ENCODE measurements at regions not wholly inside any gene's neighbourhood (a gene's known extent, or its start where the extent isn't known, plus 50 kb on each side); places are given as distances from the start of the nearest gene placed in this dataset.

GRCh38 chr2:172229125-172229524 lies 126.4 kb upstream of the DLX2 start:
- no peak for DNase-seq (ENCODE audit: low spot score)
- Mint-ChIP-seq H3K36me3 (ENCODE audit: low read depth) (peaks cover 2% of the 10 kb centered on the region), H3K27me3 (ENCODE audit: low read depth) (peaks cover 3% of the 10 kb centered on the region), H3K4me1 (ENCODE audit: low read depth) (peaks cover 18% of the 10 kb centered on the region), H3K4me3 (ENCODE audit: unreplicated experiment) (no peak overlapping the region), H3K9me3 (ENCODE audit: low read depth) (no peaks in the 10 kb centered on the region), H3K27ac (ENCODE audit: unreplicated experiment) (no peak overlapping the region)
- TF ChIP-seq, protein P1, sequence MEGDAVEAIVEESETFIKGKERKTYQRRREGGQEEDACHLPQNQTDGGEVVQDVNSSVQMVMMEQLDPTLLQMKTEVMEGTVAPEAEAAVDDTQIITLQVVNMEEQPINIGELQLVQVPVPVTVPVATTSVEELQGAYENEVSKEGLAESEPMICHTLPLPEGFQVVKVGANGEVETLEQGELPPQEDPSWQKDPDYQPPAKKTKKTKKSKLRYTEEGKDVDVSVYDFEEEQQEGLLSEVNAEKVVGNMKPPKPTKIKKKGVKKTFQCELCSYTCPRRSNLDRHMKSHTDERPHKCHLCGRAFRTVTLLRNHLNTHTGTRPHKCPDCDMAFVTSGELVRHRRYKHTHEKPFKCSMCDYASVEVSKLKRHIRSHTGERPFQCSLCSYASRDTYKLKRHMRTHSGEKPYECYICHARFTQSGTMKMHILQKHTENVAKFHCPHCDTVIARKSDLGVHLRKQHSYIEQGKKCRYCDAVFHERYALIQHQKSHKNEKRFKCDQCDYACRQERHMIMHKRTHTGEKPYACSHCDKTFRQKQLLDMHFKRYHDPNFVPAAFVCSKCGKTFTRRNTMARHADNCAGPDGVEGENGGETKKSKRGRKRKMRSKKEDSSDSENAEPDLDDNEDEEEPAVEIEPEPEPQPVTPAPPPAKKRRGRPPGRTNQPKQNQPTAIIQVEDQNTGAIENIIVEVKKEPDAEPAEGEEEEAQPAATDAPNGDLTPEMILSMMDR (IDR thresholded peaks at IDR 0.05): no peak

DNA sequence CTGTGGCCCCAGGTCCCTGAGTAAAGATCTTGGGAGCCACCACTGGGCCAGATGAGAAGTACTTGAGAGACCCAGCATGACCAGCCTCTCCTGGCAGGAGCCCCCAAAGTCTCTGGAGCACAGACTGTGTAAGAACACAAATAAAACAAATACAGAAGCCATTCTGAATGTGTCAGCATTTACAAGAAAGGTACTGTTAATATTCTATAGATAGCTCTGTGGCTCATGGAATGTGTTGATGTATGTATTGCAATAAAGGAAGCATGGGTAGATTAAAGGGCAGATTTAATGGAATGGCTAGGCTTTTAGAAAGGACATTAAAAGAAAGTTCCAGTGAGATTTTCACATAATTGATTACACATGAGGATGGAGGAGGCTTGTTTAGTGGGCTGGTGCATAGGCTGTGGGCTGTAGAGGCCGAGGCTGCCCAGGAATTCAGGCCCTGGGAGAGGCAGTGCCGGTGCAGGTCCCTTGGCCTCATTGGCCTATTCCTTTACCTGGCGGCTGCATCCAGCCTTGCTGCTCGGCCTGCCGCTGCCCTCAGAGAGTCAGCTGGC lies 127.7 kb upstream of the DLX2 start:
- no peak for DNase-seq (ENCODE audit: low spot score)
- no peaks in the 10 kb centered on the region for H3K9me3 Mint-ChIP-seq (ENCODE audit: low read depth)
- peaks cover 16% of the 10 kb centered on the region for H3K27me3 Mint-ChIP-seq (ENCODE audit: low read depth)
- TF ChIP-seq, protein P1 (IDR thresholded peaks at IDR 0.05): no peak
- no peak overlapping the region for H3K27ac Mint-ChIP-seq (ENCODE audit: unreplicated experiment)
- H3K4me3 Mint-ChIP-seq (ENCODE audit: unreplicated experiment): no peak overlapping the region
- H3K4me1 Mint-ChIP-seq (ENCODE audit: low read depth): peaks cover 31% of the 10 kb centered on the region
- peaks cover 5% of the 10 kb centered on the region for H3K36me3 Mint-ChIP-seq (ENCODE audit: low read depth)

DNA sequence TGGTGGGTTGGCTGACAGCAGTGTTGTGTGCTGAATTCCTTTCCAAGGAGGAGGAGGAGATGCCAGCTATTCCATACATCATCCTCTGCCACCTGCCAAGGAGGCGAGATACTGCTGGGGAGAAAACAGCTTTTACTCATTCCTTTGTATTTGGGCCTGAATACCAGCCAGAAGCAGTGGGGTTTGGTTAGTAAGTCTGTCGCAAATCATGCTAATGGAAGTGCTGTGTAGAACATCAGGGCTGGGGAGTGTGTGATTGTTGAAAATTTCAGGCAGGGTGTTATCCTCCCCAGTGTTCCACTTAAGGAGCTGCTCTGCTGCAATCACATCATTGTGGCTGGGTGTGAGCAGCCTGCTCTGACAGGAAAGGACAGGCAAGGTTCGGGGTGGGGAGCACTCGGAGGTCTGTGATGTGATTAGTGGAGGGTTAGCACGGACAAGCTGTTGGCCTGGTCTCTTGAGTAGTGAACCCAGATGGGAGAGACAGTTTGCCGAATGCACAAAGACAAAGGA lies 128.2 kb upstream of the DLX2 start:
- H3K27me3 Mint-ChIP-seq (ENCODE audit: low read depth): peaks cover 16% of the 10 kb centered on the region
- H3K36me3 Mint-ChIP-seq (ENCODE audit: low read depth): peaks cover 5% of the 10 kb centered on the region
- TF ChIP-seq, protein P1 (IDR thresholded peaks at IDR 0.05): no peak
- H3K4me3 Mint-ChIP-seq (ENCODE audit: unreplicated experiment): no peak overlapping the region
- H3K27ac Mint-ChIP-seq (ENCODE audit: unreplicated experiment): no peak overlapping the region
- H3K4me1 Mint-ChIP-seq (ENCODE audit: low read depth): peaks cover 34% of the 10 kb centered on the region
- DNase-seq (ENCODE audit: low spot score): no peak
- no peaks in the 10 kb centered on the region for H3K9me3 Mint-ChIP-seq (ENCODE audit: low read depth)

DNA sequence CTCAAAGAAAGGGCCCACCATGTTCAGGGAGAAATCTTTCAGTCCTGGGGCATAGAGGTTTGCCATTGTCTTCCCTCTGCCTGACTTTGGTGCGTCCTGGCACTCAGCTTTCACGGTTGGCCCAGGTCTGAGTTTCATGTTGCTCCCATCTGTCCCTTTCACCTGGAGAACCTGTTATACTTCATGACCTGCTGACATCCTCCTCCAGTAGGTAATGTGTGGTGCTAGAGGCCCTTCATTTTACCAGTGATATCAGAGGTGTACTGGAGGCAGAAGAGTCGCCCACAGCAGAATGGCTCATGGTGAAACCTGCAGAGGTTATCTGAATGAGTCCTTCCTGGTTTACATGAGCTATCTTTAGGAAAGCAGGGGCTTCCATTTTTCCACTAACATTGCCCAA lies 128.8 kb upstream of the DLX2 start:
- Mint-ChIP-seq H3K9me3 (ENCODE audit: low read depth) (no peaks in the 10 kb centered on the region), H3K36me3 (ENCODE audit: low read depth) (peaks cover 5% of the 10 kb centered on the region), H3K4me3 (ENCODE audit: unreplicated experiment) (no peak overlapping the region), H3K27me3 (ENCODE audit: low read depth) (peaks cover 20% of the 10 kb centered on the region), H3K27ac (ENCODE audit: unreplicated experiment) (peak overlapping the region; percentile 22), H3K4me1 (ENCODE audit: low read depth) (peaks cover 34% of the 10 kb centered on the region)
- TF ChIP-seq, protein P1 (IDR thresholded peaks at IDR 0.05): no peak
- no peak for DNase-seq (ENCODE audit: low spot score)

DNA sequence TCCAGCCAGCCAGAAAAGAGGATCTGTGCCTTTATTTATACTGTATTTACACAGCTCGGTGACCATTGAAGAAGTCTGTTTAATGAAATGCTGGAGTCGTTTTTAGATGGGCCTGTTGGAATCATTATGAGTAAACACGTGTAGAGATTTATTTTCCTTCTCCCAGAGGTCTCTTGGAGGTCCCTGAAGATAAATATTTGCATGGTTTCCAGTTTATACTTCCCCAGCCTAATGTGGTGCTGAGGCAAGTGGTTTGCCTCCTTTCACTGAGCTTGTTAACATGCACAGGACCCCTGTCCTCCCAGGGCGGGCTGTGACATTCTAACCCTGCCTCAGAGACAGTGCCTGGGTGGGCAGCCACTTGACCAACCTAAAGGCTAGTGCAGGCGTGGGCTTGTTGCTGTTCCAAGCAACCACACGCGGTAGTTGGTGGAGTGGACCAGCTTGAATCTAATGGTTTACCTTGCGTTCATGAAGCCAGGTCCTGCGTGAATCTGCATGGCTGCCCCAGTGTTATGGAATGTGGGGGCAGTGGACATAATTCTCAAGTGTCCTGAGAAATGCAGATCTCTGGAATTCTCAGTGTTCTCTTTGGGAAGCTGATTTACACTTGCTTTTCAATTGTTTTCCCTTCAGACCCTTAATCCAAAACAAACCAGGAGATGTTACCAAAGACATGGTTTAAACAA lies 130.2 kb upstream of the DLX2 start:
- Mint-ChIP-seq H3K36me3 (ENCODE audit: low read depth) (peaks cover 5% of the 10 kb centered on the region), H3K27ac (ENCODE audit: unreplicated experiment) (no peak overlapping the region), H3K4me1 (ENCODE audit: low read depth) (peaks cover 34% of the 10 kb centered on the region), H3K4me3 (ENCODE audit: unreplicated experiment) (no peak overlapping the region), H3K27me3 (ENCODE audit: low read depth) (peaks cover 20% of the 10 kb centered on the region), H3K9me3 (ENCODE audit: low read depth) (no peaks in the 10 kb centered on the region)
- TF ChIP-seq, protein P1 (IDR thresholded peaks at IDR 0.05): no peak
- DNase-seq (ENCODE audit: low spot score): no peak

Measured in chondrocyte (in vitro differentiated cells).